ENCODE measurements at regions not wholly inside any gene's neighbourhood (a gene's known extent, or its start where the extent isn't known, plus 50 kb on each side); places are given as distances from the start of the nearest gene placed in this dataset.

GRCh38 chr12:25716842-25717241, 163.8 kb upstream of the LMNTD1 start:
- no peak for DNase-seq

GRCh38 chr12:25717552-25717951, 164.5 kb upstream of the LMNTD1 start:
- DNase-seq, result no peak

GRCh38 chr12:25718081-25718731, 165.1 kb upstream of the LMNTD1 start:
- no peak for DNase-seq

GRCh38 chr12:25719505-25719904, 166.4 kb upstream of the LMNTD1 start:
- no peak for DNase-seq

GRCh38 chr12:25723336-25723735, 170.3 kb upstream of the LMNTD1 start:
- no peak for DNase-seq

- no peak for DNase-seq
These were observed 170.9 kb upstream of the LMNTD1 start for GRCh38 chr12:25723921-25724491.

GRCh38 chr12:25725470-25725869, 172.4 kb upstream of the LMNTD1 start:
- no peak for DNase-seq

- DNase-seq, result no peak
These were observed 172.8 kb upstream of the LMNTD1 start for GRCh38 chr12:25725931-25726330.

- no peak for DNase-seq
These were observed 175.0 kb upstream of the LMNTD1 start for GRCh38 chr12:25728056-25728595.

GRCh38 chr12:25730489-25731349, 177.6 kb upstream of the LMNTD1 start:
- DNase-seq, result no peak

- DNase-seq, result no peak
These were observed 180.5 kb upstream of the LMNTD1 start for GRCh38 chr12:25733541-25733940.

- no peak for DNase-seq
These were observed 181.6 kb upstream of the LMNTD1 start for GRCh38 chr12:25734529-25735180.

- DNase-seq, result no peak
These were observed 187.5 kb upstream of the LMNTD1 start for GRCh38 chr12:25740617-25741016.

GRCh38 chr12:25741917-25742316, 188.8 kb upstream of the LMNTD1 start:
- DNase-seq, result no peak

GRCh38 chr12:25743679-25744215, 190.7 kb upstream of the LMNTD1 start:
- no peak for DNase-seq

- no peak for DNase-seq
These were observed 191.2 kb upstream of the LMNTD1 start for GRCh38 chr12:25744313-25744712.

GRCh38 chr12:25745281-25745680, 192.2 kb upstream of the LMNTD1 start:
- no peak for DNase-seq

GRCh38 chr12:25746131-25746530, 193.0 kb upstream of the LMNTD1 start:
- no peak for DNase-seq

GRCh38 chr12:25752710-25753309, 199.7 kb upstream of the LMNTD1 start:
- no peak for DNase-seq

GRCh38 chr12:25755136-25755970, 202.3 kb upstream of the LMNTD1 start:
- DNase-seq, result no peak

GRCh38 chr12:25755971-25756260, 202.6 kb upstream of the RASSF8 start:
- DNase-seq, result no peak

Measured in NCI-H2029 treated with DMSO at 0.1 percent for 48 hours (cell line).